ENCODE measurements at regions not wholly inside any gene's neighbourhood (a gene's known extent, or its start where the extent isn't known, plus 50 kb on each side); places are given as distances from the start of the nearest gene placed in this dataset.

DNA sequence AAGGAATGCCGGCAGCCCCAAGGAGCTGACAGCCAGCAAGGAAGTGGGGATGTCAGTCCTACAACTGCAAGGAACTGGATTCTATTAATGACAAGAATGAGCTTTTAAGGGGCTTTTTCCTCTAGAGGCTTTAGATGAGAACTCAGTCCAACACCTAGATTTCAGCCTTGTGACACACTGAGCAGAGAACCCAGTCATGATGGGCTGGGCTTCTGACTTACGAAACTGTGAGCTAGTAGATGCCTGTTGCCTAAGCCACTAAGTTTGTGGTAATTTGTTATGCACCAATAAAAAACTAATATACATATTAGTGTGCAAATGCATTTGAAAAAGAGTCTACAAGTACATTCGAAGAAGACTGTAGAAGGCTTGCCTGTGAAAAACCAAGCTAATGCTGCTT is 263.3 kb downstream of the SOX4 start:
- peaks cover 16% of the 10 kb centered on the region for H3K4me1 ChIP-seq (ENCODE audit: insufficient read depth, low read length, poor library complexity, severe bottlenecking)
- no peak for TF ChIP-seq CTCF (conservative IDR thresholded peaks at IDR 0.05; ENCODE audit: low read length)
- no peak for TF ChIP-seq EZH2phosphoT487 (IDR thresholded peaks at IDR 0.05; ENCODE audit: borderline replicate concordance)
- no peak overlapping the region for H3K4me3 ChIP-seq (ENCODE audit: low read length, poor library complexity, severe bottlenecking)
- H3K4me2 ChIP-seq (ENCODE audit: low read depth, low read length, poor library complexity, severe bottlenecking), result no peak overlapping the region
- H3K9me2 ChIP-seq (replicated peaks; ENCODE audit: low read depth, low read length), result no peaks in the 10 kb centered on the region
- H3K27me3 ChIP-seq (ENCODE audit: insufficient read depth, low read length, poor library complexity, severe bottlenecking), result no peaks in the 10 kb centered on the region
- H4K20me1 ChIP-seq (ENCODE audit: insufficient read depth, low read length, poor library complexity, severe bottlenecking), result peaks cover 47% of the 10 kb centered on the region
- peaks cover 90% of the 10 kb centered on the region for H3K79me2 ChIP-seq (ENCODE audit: insufficient read depth, low read length)
- no peaks in the 10 kb centered on the region for H3F3A ChIP-seq (ENCODE audit: low read depth)
- no peak overlapping the region for H2AFZ ChIP-seq (ENCODE audit: low read length)
- no peaks in the 10 kb centered on the region for H3K9me3 ChIP-seq (ENCODE audit: insufficient read depth, low read depth, low read length)
- H3K9ac ChIP-seq (ENCODE audit: low read depth, low read length, poor library complexity, severe bottlenecking), result no peak overlapping the region
- peaks cover 55% of the 10 kb centered on the region; the same call in 1 of the 2 replicates for H3K36me3 ChIP-seq (ENCODE audit: insufficient read depth, low read length)

DNA sequence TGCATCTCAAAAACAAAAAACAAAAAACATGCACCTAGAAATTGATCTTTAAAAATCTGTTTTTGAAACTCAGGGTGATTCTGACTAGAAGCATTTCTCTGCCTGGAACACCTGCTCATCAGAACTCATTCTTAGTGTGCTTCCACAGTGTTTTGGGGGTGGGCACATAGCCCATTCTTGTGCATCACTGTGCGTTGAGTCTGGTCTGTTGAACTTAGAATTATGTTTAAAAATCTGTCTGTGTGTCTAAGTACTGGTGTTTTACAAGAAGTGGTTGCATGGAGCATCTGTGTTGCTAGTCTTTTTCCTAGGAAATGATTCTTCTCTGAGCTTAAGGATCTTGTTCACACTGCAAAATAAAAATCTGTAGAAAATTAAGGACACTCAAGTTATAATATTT is 264.5 kb downstream of the SOX4 start:
- H3K27me3 ChIP-seq (ENCODE audit: insufficient read depth, low read length, poor library complexity, severe bottlenecking), result no peaks in the 10 kb centered on the region
- H3K4me2 ChIP-seq (ENCODE audit: low read depth, low read length, poor library complexity, severe bottlenecking), result no peak overlapping the region
- peaks cover 39% of the 10 kb centered on the region for H4K20me1 ChIP-seq (ENCODE audit: insufficient read depth, low read length, poor library complexity, severe bottlenecking)
- no peak overlapping the region for H3K9ac ChIP-seq (ENCODE audit: low read depth, low read length, poor library complexity, severe bottlenecking)
- no peak overlapping the region for H3K4me3 ChIP-seq (ENCODE audit: low read length, poor library complexity, severe bottlenecking)
- no peaks in the 10 kb centered on the region for H3F3A ChIP-seq (ENCODE audit: low read depth)
- H2AFZ ChIP-seq (ENCODE audit: low read length), result no peak overlapping the region
- H3K4me1 ChIP-seq (ENCODE audit: insufficient read depth, low read length, poor library complexity, severe bottlenecking), result peaks cover 12% of the 10 kb centered on the region
- no peaks in the 10 kb centered on the region for H3K9me3 ChIP-seq (ENCODE audit: insufficient read depth, low read depth, low read length)
- TF ChIP-seq EZH2phosphoT487 (IDR thresholded peaks at IDR 0.05; ENCODE audit: borderline replicate concordance), result no peak
- TF ChIP-seq CTCF (conservative IDR thresholded peaks at IDR 0.05; ENCODE audit: low read length), result no peak
- peaks cover 95% of the 10 kb centered on the region for H3K79me2 ChIP-seq (ENCODE audit: insufficient read depth, low read length)
- H3K36me3 ChIP-seq (ENCODE audit: insufficient read depth, low read length), result peaks cover 62% of the 10 kb centered on the region; the same call in 1 of the 2 replicates
- H3K9me2 ChIP-seq (replicated peaks; ENCODE audit: low read depth, low read length), result no peaks in the 10 kb centered on the region

GRCh38 chr6:21859193-21859735 is 265.7 kb downstream of the SOX4 start:
- Histone ChIP-seq H3K4me1 (ENCODE audit: insufficient read depth, low read length, poor library complexity, severe bottlenecking) (peaks cover 6% of the 10 kb centered on the region), H3K36me3 (ENCODE audit: insufficient read depth, low read length) (peaks cover 68% of the 10 kb centered on the region; the same call in 1 of the 2 replicates), H3K9me2 (replicated peaks; ENCODE audit: low read depth, low read length) (no peaks in the 10 kb centered on the region), H4K20me1 (ENCODE audit: insufficient read depth, low read length, poor library complexity, severe bottlenecking) (peaks cover 34% of the 10 kb centered on the region), H3K4me2 (ENCODE audit: low read depth, low read length, poor library complexity, severe bottlenecking) (no peak overlapping the region), H3F3A (ENCODE audit: low read depth) (no peaks in the 10 kb centered on the region), H3K9ac (ENCODE audit: low read depth, low read length, poor library complexity, severe bottlenecking) (no peak overlapping the region), H3K27me3 (ENCODE audit: insufficient read depth, low read length, poor library complexity, severe bottlenecking) (no peaks in the 10 kb centered on the region), H2AFZ (ENCODE audit: low read length) (no peak overlapping the region), H3K4me3 (ENCODE audit: low read length, poor library complexity, severe bottlenecking) (no peak overlapping the region), H3K79me2 (ENCODE audit: insufficient read depth, low read length) (peaks cover 95% of the 10 kb centered on the region), H3K9me3 (ENCODE audit: insufficient read depth, low read depth, low read length) (no peaks in the 10 kb centered on the region)
- no peak for TF ChIP-seq EZH2phosphoT487 (IDR thresholded peaks at IDR 0.05; ENCODE audit: borderline replicate concordance)
- no peak for TF ChIP-seq CTCF (conservative IDR thresholded peaks at IDR 0.05; ENCODE audit: low read length)

All from Loucy (cell line).